Prostate gland (tissue), 2 donors: ENCODE measurements at regions not wholly inside any gene's neighbourhood (a gene's known extent, or its start where the extent isn't known, plus 50 kb on each side); places are given as distances from the start of the nearest gene placed in this dataset.

Source experiments
- CTCF ChIP-seq, 4 experiments: fragments of 200-600 bp in 2 of 4; fragments of 450-650 bp in 2 of 4; sonication (generic) in 2 of 4; IDR thresholded peaks; 1 replicate in 3 of 4; 2 replicates in 1 of 4; pipeline ENCODE4 v1.5.1; 2016 to 2019; ENCODE audit warnings: antibody characterized with exemption in 4 of 4, mild to moderate bottlenecking in 2 of 4, moderate library complexity in 2 of 4
- POLR2A ChIP-seq: fragments of 450-650 bp; IDR thresholded peaks from one replicate; pipeline ENCODE4 v1.6.1; 2016; ENCODE audit warnings: antibody characterized with exemption, mild to moderate bottlenecking
- POLR2AphosphoS5 ChIP-seq: sonication (generic); formaldehyde crosslinking; IDR thresholded peaks from one replicate; pipeline ENCODE4 v1.6.1; 2017; ENCODE audit warnings: antibody characterized with exemption

DNA sequence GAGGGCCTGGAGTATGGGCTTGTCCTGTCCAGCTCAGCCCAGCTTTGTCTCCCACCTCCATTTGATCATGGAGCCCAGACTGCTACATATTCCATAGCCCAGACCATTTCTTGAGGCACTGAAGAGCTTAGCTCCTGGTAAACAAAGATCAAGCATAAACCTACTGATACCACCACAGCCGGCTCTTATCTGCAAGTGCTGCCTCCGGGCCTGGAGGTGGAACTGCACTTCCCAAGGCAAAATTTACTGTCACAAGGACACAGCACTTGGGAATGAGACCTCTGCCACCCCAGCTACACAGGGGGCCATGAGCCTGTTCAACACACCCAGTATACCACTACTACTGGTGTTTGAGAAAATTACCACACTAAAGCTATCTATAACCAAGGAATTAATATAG is 53.7 kb upstream of the PLSCR5 start:
- TF ChIP-seq CTCF (IDR thresholded peaks at IDR 0.05) (no peak), POLR2A (no peak), POLR2AphosphoS5 (no peak)
